GM20431 (cell line): ENCODE measurements at regions not wholly inside any gene's neighbourhood (a gene's known extent, or its start where the extent isn't known, plus 50 kb on each side); places are given as distances from the start of the nearest gene placed in this dataset.
"Not testable (repeated sequence)": the region's sequence is repeated elsewhere in the genome, so short reads cannot be mapped to it uniquely, and the experiment has no call there.

Experiments used
- in situ Hi-C: fragments of 300-500 bp; cut with MseI, MboI; formaldehyde crosslinking; loops from one replicate; pipeline ENCODE4 v1.15.0; 2020; ENCODE audit warnings: low sequenced_read_pairs; ENCODE audit not compliant: unreplicated experiment

GRCh38 chr5:34543687-34544086, 112.4 kb upstream of the RAI14 start:
- in situ Hi-C loops = no loop called here

- in situ Hi-C loops = no loop called here
Observed at GRCh38 chr5:34544403-34544802, 111.7 kb upstream of the RAI14 start.

- in situ Hi-C loops = no loop called here
Observed at GRCh38 chr5:34545164-34545563, 111.0 kb upstream of the RAI14 start.

GRCh38 chr5:34545626-34546025, 110.5 kb upstream of the RAI14 start:
- in situ Hi-C loops = no loop called here

GRCh38 chr5:34547300-34548085, 108.6 kb upstream of the RAI14 start:
- in situ Hi-C loops = no loop called here

- in situ Hi-C loops = no loop called here
Observed at GRCh38 chr5:34548086-34548403, 108.1 kb upstream of the RAI14 start.

- in situ Hi-C loops = no loop called here
Observed at GRCh38 chr5:34550247-34550646, 105.9 kb upstream of the RAI14 start.

GRCh38 chr5:34550964-34551363, 105.2 kb upstream of the RAI14 start:
- in situ Hi-C loops = no loop called here

- in situ Hi-C loops = no loop called here
Observed at GRCh38 chr5:34551911-34552433, 104.2 kb upstream of the RAI14 start.

- in situ Hi-C loops = no loop called here
Observed at GRCh38 chr5:34552686-34553085, 103.4 kb upstream of the RAI14 start.

- in situ Hi-C loops = no loop called here
Observed at GRCh38 chr5:34553581-34553980, 102.5 kb upstream of the RAI14 start.

- in situ Hi-C loops = no loop called here
Observed at GRCh38 chr5:34554641-34555040, 101.5 kb upstream of the RAI14 start.

GRCh38 chr5:34555699-34556508, 100.2 kb upstream of the RAI14 start:
- in situ Hi-C loops = no loop called here

GRCh38 chr5:34556509-34556782, 99.7 kb upstream of the RAI14 start:
- in situ Hi-C loops = no loop called here

- in situ Hi-C loops = not testable (repeated sequence)
Observed at GRCh38 chr5:34561581-34561980, 94.5 kb upstream of the RAI14 start.

- in situ Hi-C loops = no loop called here
Observed at GRCh38 chr5:34562791-34563190, 93.3 kb upstream of the RAI14 start.

- in situ Hi-C loops = no loop called here
Observed at GRCh38 chr5:34563269-34563668, 92.9 kb upstream of the RAI14 start.

- in situ Hi-C loops = no loop called here
Observed at GRCh38 chr5:34563931-34564709, 92.0 kb upstream of the RAI14 start.

GRCh38 chr5:34564710-34565235, 91.4 kb upstream of the RAI14 start:
- in situ Hi-C loops = no loop called here

- in situ Hi-C loops = no loop called here
Observed at GRCh38 chr5:34570143-34570542, 86.0 kb upstream of the RAI14 start.
